Mesendoderm (in vitro differentiated cells): ENCODE measurements at regions not wholly inside any gene's neighbourhood (a gene's known extent, or its start where the extent isn't known, plus 50 kb on each side); places are given as distances from the start of the nearest gene placed in this dataset.

Experiments used
- DNase-seq: peaks from one replicate; pipeline ENCODE4 v3.0.0; 2013
- H2AK5ac ChIP-seq: 2 replicates; pipeline ENCODE4 v1.6.1; 2013; ENCODE audit warnings: low read length, inconsistent platforms
- H2BK120ac ChIP-seq: 2 replicates; pipeline ENCODE4 v1.6.1; 2013; ENCODE audit warnings: low read depth, mild to moderate bottlenecking, low read length, moderate library complexity, mixed read lengths
- H2BK15ac ChIP-seq: replicated peaks from 2 replicates; pipeline ENCODE4 v1.6.1; 2013; ENCODE audit warnings: low read depth, mild to moderate bottlenecking, moderate library complexity
- H2BK5ac ChIP-seq: 2 replicates; pipeline ENCODE4 v1.6.1; 2013; ENCODE audit warnings: low read length, inconsistent platforms
- H3K18ac ChIP-seq: 2 replicates; pipeline ENCODE4 v1.6.1; 2013; ENCODE audit warnings: mild to moderate bottlenecking, low read length, mixed read lengths
- H3K23ac ChIP-seq: one replicate; pipeline ENCODE4 v1.6.1; 2013; ENCODE audit warnings: low read length
- H3K27ac ChIP-seq: 2 replicates; pipeline ENCODE4 v1.5.1; 2013; ENCODE audit warnings: low read depth, mild to moderate bottlenecking, inconsistent platforms, low read length, moderate library complexity
- H3K27me3 ChIP-seq: 2 replicates; pipeline ENCODE4 v1.6.1; 2013; ENCODE audit warnings: low read length, control low read depth, mild to moderate bottlenecking, inconsistent platforms; ENCODE audit not compliant: insufficient read depth, poor library complexity
- H3K36me3 ChIP-seq: 2 replicates; pipeline ENCODE4 v1.6.1; 2013; ENCODE audit warnings: low read length, inconsistent platforms; ENCODE audit not compliant: control insufficient read depth, insufficient read depth
- H3K4ac ChIP-seq: one replicate; pipeline ENCODE4 v1.6.1; 2013; ENCODE audit warnings: low read depth, mild to moderate bottlenecking, low read length, moderate library complexity
- H3K4me1 ChIP-seq: 2 replicates; pipeline ENCODE4 v1.6.1; 2013; ENCODE audit warnings: low read depth, low read length, inconsistent platforms; ENCODE audit not compliant: control insufficient read depth
- H3K4me2 ChIP-seq: 2 replicates; pipeline ENCODE4 v1.6.1; 2013; ENCODE audit warnings: low read length
- H3K4me3 ChIP-seq: 2 replicates; pipeline ENCODE4 v1.5.1; 2013; ENCODE audit warnings: mild to moderate bottlenecking, low read length
- H3K56ac ChIP-seq: one replicate; pipeline ENCODE4 v1.6.1; 2013; ENCODE audit warnings: low read length
- H3K79me1 ChIP-seq: 2 replicates; pipeline ENCODE4 v1.6.1; 2013; ENCODE audit warnings: low read length, inconsistent platforms
- H3K79me2 ChIP-seq: 2 replicates; pipeline ENCODE4 v1.6.1; 2013; ENCODE audit warnings: mild to moderate bottlenecking, low read length; ENCODE audit not compliant: control insufficient read depth, insufficient read depth
- H3K9ac ChIP-seq: 2 replicates; pipeline ENCODE4 v1.6.1; 2013; ENCODE audit warnings: low read length, inconsistent platforms
- H4K5ac ChIP-seq: one replicate; pipeline ENCODE4 v1.6.1; 2013; ENCODE audit warnings: low read length
- H4K8ac ChIP-seq: one replicate; pipeline ENCODE4 v1.6.1; 2013; ENCODE audit warnings: low read depth, mild to moderate bottlenecking, control low read depth, low read length, moderate library complexity
- WGBS: extraction: QIAGEN DNeasy Blood & Tissue Kit; methylation state at CpG from one replicate; pipeline ENCODE4 v1.1.7; 2013; ENCODE audit warnings: low lambda C conversion rate, missing lambda C conversion rate; ENCODE audit not compliant: insufficient coverage; ENCODE audit errors: extremely low coverage; 5-methylcytosine and 5-hydroxymethylcytosine counted together

DNA sequence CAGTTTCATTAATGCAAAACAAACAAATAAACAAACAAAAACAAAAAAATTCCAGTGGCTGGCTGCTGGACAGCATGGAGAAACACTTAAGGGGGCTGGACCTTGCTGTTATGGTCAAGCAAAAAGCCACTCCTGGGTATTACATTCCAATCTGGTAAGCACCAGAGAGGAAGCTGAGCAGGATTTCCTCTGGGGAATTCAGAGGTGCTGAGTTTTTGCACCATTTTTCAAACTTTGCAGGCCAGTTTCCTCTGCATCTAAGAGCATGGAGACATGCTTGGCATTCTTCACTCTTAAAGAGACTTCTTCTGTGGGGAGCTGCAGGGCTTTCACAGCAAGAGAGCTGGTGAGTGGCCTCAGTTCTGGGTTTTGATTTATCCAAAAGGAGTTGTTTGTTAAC lies 84.5 kb downstream of the FZD1 start:
- Histone ChIP-seq H3K18ac (no peak overlapping the region), H4K8ac (no peak overlapping the region), H3K36me3 (no peaks in the 10 kb centered on the region), H3K79me1 (no peaks in the 10 kb centered on the region), H2BK5ac (no peak overlapping the region), H3K4ac (no peak overlapping the region), H3K23ac (no peak overlapping the region), H2BK15ac (no peak overlapping the region), H2BK120ac (no peak overlapping the region), H4K5ac (no peak overlapping the region), H2AK5ac (no peak overlapping the region), H3K27me3 (peaks cover 2% of the 10 kb centered on the region), H3K27ac (no peak overlapping the region), H3K56ac (no peak overlapping the region), H3K79me2 (no peaks in the 10 kb centered on the region), H3K9ac (no peak overlapping the region), H3K4me1 (peaks cover under 1% of the 10 kb centered on the region), H3K4me3 (no peak overlapping the region), H3K4me2 (no peak overlapping the region)
- peak; percentile 60 for DNase-seq

DNA sequence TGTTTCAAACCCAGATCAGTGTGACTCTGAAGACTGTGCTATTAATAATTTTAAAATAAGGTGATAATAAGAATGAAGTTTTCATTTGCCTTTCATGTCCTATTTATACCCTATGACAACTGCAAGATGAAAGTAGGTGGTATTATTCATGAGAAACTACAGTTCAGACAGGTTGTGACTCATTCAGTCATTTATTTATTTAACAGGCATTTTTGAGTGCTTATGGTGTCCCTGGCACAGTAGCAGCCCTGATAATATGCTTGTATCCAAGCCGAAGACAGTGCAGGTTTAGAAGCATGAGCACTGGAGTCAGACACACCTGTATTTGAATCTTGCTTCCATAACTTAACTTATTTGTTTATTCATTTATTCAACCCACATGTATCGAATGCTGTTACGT lies 87.1 kb downstream of the FZD1 start:
- H3K23ac ChIP-seq: no peak overlapping the region
- no CpG with 5 or more reads among the region's 3 CpGs for WGBS
- H3K4me3 ChIP-seq: no peak overlapping the region
- H3K56ac ChIP-seq: no peak overlapping the region
- no peak overlapping the region for H2BK120ac ChIP-seq
- H3K36me3 ChIP-seq: no peaks in the 10 kb centered on the region
- H3K4ac ChIP-seq: no peak overlapping the region
- H2BK15ac ChIP-seq: no peak overlapping the region
- H4K5ac ChIP-seq: no peak overlapping the region
- H3K79me1 ChIP-seq: no peaks in the 10 kb centered on the region
- no peak for DNase-seq
- no peak overlapping the region for H4K8ac ChIP-seq
- H3K27me3 ChIP-seq: peaks cover 2% of the 10 kb centered on the region
- H3K4me1 ChIP-seq: peaks cover 3% of the 10 kb centered on the region
- no peak overlapping the region for H3K18ac ChIP-seq
- no peak overlapping the region for H3K27ac ChIP-seq
- no peak overlapping the region for H2BK5ac ChIP-seq
- H2AK5ac ChIP-seq: no peak overlapping the region
- no peaks in the 10 kb centered on the region for H3K79me2 ChIP-seq
- no peak overlapping the region for H3K4me2 ChIP-seq
- H3K9ac ChIP-seq: no peak overlapping the region

DNA sequence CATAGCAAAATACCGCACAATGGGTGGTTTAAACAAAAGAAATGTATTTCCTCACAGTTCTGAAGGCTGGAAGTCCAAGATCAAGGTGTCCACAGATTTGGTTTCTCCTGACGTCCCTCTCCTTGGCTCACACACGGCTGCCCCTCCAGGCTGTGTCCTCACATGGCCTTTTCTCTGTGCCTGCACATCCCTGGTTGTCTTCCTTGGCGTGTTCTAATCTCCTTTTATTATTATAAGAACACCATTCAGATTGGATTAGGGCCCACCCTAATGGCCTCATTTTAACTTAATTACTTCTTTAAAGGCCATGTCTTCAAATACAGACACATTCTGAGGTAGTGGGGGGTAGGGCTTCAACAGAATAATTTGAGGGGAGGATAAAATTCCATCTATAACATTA lies 87.9 kb downstream of the FZD1 start:
- Histone ChIP-seq H3K4ac (no peak overlapping the region), H3K9ac (no peak overlapping the region), H3K4me3 (no peak overlapping the region), H3K79me2 (no peaks in the 10 kb centered on the region), H3K79me1 (no peaks in the 10 kb centered on the region), H2BK120ac (no peak overlapping the region), H3K56ac (no peak overlapping the region), H3K4me1 (peaks cover 3% of the 10 kb centered on the region), H3K4me2 (no peak overlapping the region), H2AK5ac (no peak overlapping the region), H2BK15ac (no peak overlapping the region), H3K27ac (no peak overlapping the region), H3K23ac (no peak overlapping the region), H4K5ac (no peak overlapping the region), H3K36me3 (no peaks in the 10 kb centered on the region), H3K27me3 (peaks cover 2% of the 10 kb centered on the region), H3K18ac (no peak overlapping the region), H2BK5ac (no peak overlapping the region), H4K8ac (no peak overlapping the region)
- DNase-seq: no peak
- no CpG with 5 or more reads among the region's 4 CpGs for WGBS

DNA sequence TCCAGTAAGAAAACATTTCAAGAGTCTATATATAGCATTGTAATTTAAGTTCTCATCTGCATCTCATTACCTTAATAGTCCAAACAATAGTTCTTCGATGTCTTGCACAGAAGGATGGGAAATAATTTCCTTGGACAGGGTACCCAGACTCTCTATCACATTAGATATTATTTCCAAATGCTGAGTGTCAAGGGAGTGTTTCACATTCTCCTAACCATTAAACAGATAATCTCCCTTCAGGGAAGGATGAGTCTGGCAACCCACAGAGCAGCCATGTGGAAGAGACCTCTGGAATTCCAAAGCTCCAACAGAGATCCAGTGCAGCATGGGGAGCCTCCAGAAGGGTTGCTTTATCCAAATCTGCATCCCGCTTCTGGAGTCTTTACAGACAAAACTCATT lies 89.6 kb downstream of the FZD1 start:
- H4K5ac ChIP-seq: no peak overlapping the region
- H3K9ac ChIP-seq: no peak overlapping the region
- H2AK5ac ChIP-seq: no peak overlapping the region
- DNase-seq: peak; percentile 50
- no peak overlapping the region for H3K27ac ChIP-seq
- H3K36me3 ChIP-seq: no peaks in the 10 kb centered on the region
- no peak overlapping the region for H2BK15ac ChIP-seq
- no peaks in the 10 kb centered on the region for H3K79me1 ChIP-seq
- no peak overlapping the region for H3K4ac ChIP-seq
- no peak overlapping the region for H3K4me3 ChIP-seq
- H3K56ac ChIP-seq: no peak overlapping the region
- H3K23ac ChIP-seq: no peak overlapping the region
- no peak overlapping the region for H4K8ac ChIP-seq
- no peak overlapping the region for H3K18ac ChIP-seq
- no peak overlapping the region for H3K4me2 ChIP-seq
- peaks cover 2% of the 10 kb centered on the region for H3K27me3 ChIP-seq
- no peak overlapping the region for H2BK5ac ChIP-seq
- H2BK120ac ChIP-seq: no peak overlapping the region
- no peaks in the 10 kb centered on the region for H3K79me2 ChIP-seq
- peaks cover 3% of the 10 kb centered on the region for H3K4me1 ChIP-seq
- no CpG with 5 or more reads among the region's 2 CpGs for WGBS

GRCh38 chr7:91355695-91356435 lies 91.6 kb downstream of the FZD1 start:
- Histone ChIP-seq H2AK5ac (no peak overlapping the region), H3K4ac (no peak overlapping the region), H3K18ac (peak overlapping the region; percentile 51), H4K8ac (no peak overlapping the region), H2BK120ac (no peak overlapping the region), H3K36me3 (no peaks in the 10 kb centered on the region), H3K4me1 (peaks cover 3% of the 10 kb centered on the region), H3K79me1 (no peaks in the 10 kb centered on the region), H2BK5ac (no peak overlapping the region), H3K4me2 (no peak overlapping the region), H2BK15ac (no peak overlapping the region), H3K9ac (no peak overlapping the region), H3K27ac (no peak overlapping the region), H3K56ac (no peak overlapping the region), H3K27me3 (peaks cover 2% of the 10 kb centered on the region), H3K23ac (no peak overlapping the region), H3K79me2 (no peaks in the 10 kb centered on the region), H4K5ac (no peak overlapping the region), H3K4me3 (no peak overlapping the region)
- DNase-seq: peak; percentile 51
- WGBS: no CpG with 5 or more reads among the region's 7 CpGs

GRCh38 chr7:91356915-91357314 lies 92.7 kb downstream of the FZD1 start:
- Histone ChIP-seq H3K79me1 (no peaks in the 10 kb centered on the region), H3K23ac (no peak overlapping the region), H3K9ac (no peak overlapping the region), H2AK5ac (no peak overlapping the region), H3K4me3 (no peak overlapping the region), H2BK5ac (no peak overlapping the region), H3K36me3 (no peaks in the 10 kb centered on the region), H3K4me2 (no peak overlapping the region), H4K8ac (no peak overlapping the region), H3K4me1 (peaks cover 3% of the 10 kb centered on the region), H3K56ac (no peak overlapping the region), H4K5ac (no peak overlapping the region), H2BK120ac (no peak overlapping the region), H2BK15ac (no peak overlapping the region), H3K79me2 (no peaks in the 10 kb centered on the region), H3K4ac (no peak overlapping the region), H3K18ac (no peak overlapping the region), H3K27me3 (no peaks in the 10 kb centered on the region), H3K27ac (no peak overlapping the region)
- DNase-seq: no peak
